Activated naive CD4-positive, alpha-beta T cell treated with anti-CD3 and anti-CD28 coated beads for 36 hours (primary cell): ENCODE measurements at regions not wholly inside any gene's neighbourhood (a gene's known extent, or its start where the extent isn't known, plus 50 kb on each side); places are given as distances from the start of the nearest gene placed in this dataset.

Experiments
- CTCF ChIA-PET: fragments of 350-600 bp; sonication (Branson Sonifier 250); formaldehyde crosslinking; loops from one replicate; lab custom pipeline; 2021; ENCODE audit warnings: antibody characterized with exemption; lab: Charles Lee
- DNase-seq: peaks from one replicate; pipeline ENCODE4 v3.0.0-alpha.2; 2020
- H3K27ac Mint-ChIP-seq: one replicate; pipeline ENCODE4 v1.8.0; 2021; ENCODE audit warnings: mild to moderate bottlenecking, mixed read lengths
- H3K27me3 Mint-ChIP-seq: one replicate; pipeline ENCODE4 v1.8.0; 2021; ENCODE audit warnings: low read depth, mixed read lengths
- H3K36me3 Mint-ChIP-seq: one replicate; pipeline ENCODE4 v1.8.0; 2021; ENCODE audit warnings: low read depth, mixed read lengths
- H3K4me1 Mint-ChIP-seq: one replicate; pipeline ENCODE4 v1.8.0; 2021; ENCODE audit warnings: low read depth, mixed read lengths
- H3K4me3 Mint-ChIP-seq: one replicate; pipeline ENCODE4 v1.8.0; 2021; ENCODE audit warnings: mild to moderate bottlenecking, moderate library complexity, mixed read lengths
- H3K9me3 Mint-ChIP-seq: one replicate; pipeline ENCODE4 v1.8.0; 2021; ENCODE audit warnings: mixed read lengths
- intact Hi-C: fragments of 100-400 bp; cut with micrococcal nuclease; formaldehyde crosslinking; loops from one replicate; pipeline ENCODE4 v1.15.1; 2023

DNA sequence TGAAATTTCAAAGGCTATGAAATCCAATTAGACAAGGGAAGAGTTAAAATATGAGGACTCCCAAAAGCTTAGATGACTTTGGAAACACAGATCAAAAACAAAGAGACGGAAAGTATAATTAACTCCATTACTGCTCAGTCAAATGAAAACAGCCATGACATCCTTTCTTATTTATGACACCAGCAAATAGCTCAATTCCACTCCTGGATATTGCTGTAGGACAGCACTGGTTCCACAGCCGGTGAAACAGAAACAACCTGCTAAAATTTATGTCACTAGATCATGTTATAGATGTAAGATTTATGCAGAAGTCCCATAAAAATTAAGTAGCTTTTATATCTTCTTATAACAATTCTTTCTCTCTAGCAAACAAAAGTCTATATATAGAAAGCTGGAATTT, 65.6 kb upstream of the RRP15 start:
- no peak for DNase-seq
- no peaks in the 10 kb centered on the region for H3K4me1 Mint-ChIP-seq
- peaks cover 15% of the 10 kb centered on the region for H3K27me3 Mint-ChIP-seq
- H3K27ac Mint-ChIP-seq, result no peak overlapping the region
- CTCF ChIA-PET, result interaction anchor here (0.6 kb wide), 1 partner anchor 1239 kb away, joined by 5 read pairs; no protein-coding TSS in a partner anchor
- H3K36me3 Mint-ChIP-seq, result no peaks in the 10 kb centered on the region
- H3K9me3 Mint-ChIP-seq, result no peaks in the 10 kb centered on the region
- intact Hi-C loops, result no loop called here
- H3K4me3 Mint-ChIP-seq, result no peak overlapping the region

DNA sequence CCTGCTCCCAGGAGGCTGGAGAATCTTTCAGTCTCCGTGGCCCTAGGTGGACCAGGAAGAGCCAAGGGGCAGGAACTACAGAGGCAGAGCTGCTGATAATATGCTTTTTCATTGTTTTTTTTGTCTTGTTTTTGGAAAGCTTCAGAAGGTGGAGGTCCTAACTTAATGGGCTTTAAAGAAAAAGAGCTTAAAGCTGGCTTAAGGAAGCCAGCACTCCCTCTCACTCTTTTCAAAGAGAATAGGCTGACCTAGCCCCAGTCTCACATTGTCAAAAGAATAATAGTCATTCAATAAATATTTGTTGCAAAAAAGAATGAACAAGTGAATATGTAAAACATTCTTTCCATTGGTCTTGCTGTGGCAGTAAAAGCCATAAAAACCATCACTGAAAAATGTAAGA, 61.0 kb upstream of the RRP15 start:
- intact Hi-C loops, result no loop called here
- H3K4me3 Mint-ChIP-seq, result no peak overlapping the region
- no peaks in the 10 kb centered on the region for H3K36me3 Mint-ChIP-seq
- H3K27me3 Mint-ChIP-seq, result peaks cover 6% of the 10 kb centered on the region
- no peaks in the 10 kb centered on the region for H3K9me3 Mint-ChIP-seq
- CTCF ChIA-PET, result no interaction called here
- H3K4me1 Mint-ChIP-seq, result no peaks in the 10 kb centered on the region
- no peak for DNase-seq
- H3K27ac Mint-ChIP-seq, result no peak overlapping the region

DNA sequence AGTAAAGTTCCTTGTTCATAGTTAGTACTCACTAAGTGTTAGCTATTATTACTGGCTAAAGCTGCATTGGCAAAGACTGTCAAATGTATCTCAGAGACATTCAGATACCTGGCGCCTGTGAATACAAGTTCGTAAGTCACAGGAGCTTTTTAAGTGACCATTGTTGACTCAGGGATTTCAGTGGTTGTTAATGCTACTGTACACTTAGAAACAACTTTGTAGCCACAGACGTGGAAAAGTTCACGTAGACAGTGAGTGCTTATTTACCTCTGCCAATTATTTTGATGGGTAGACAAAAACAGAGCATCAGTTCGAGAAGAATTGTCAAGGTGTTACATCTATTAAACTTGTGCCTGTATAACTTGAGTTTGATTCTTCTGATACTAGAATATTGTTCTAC, 59.1 kb upstream of the RRP15 start:
- no peak overlapping the region for H3K4me3 Mint-ChIP-seq
- H3K27me3 Mint-ChIP-seq, result peaks cover 4% of the 10 kb centered on the region
- H3K27ac Mint-ChIP-seq, result no peak overlapping the region
- H3K36me3 Mint-ChIP-seq, result no peaks in the 10 kb centered on the region
- no peak for DNase-seq
- H3K4me1 Mint-ChIP-seq, result no peaks in the 10 kb centered on the region
- CTCF ChIA-PET, result no interaction called here
- no peaks in the 10 kb centered on the region for H3K9me3 Mint-ChIP-seq
- intact Hi-C loops, result no loop called here
